GM19240 (cell line): ENCODE measurements at regions not wholly inside any gene's neighbourhood (a gene's known extent, or its start where the extent isn't known, plus 50 kb on each side); places are given as distances from the start of the nearest gene placed in this dataset.

Experiments
- DNase-seq: peaks from one replicate; pipeline ENCODE4 v3.0.0; 2011; ENCODE audit warnings: low spot score; ENCODE audit not compliant: insufficient read length

- DNase-seq, result no peak
Observed at GRCh38 chr11:95692526-95693260, 96.9 kb downstream of the FAM76B start.

GRCh38 chr11:95690100-95690499 lies 99.5 kb downstream of the FAM76B start:
- no peak for DNase-seq

GRCh38 chr11:95688501-95689222 lies 100.9 kb downstream of the FAM76B start:
- no peak for DNase-seq

- no peak for DNase-seq
Observed at GRCh38 chr11:95688015-95688414, 101.6 kb downstream of the FAM76B start.

- no peak for DNase-seq
Observed at GRCh38 chr11:95686265-95686664, 103.3 kb downstream of the FAM76B start.

GRCh38 chr11:95684701-95685100 lies 104.9 kb downstream of the FAM76B start:
- DNase-seq, result no peak

- no peak for DNase-seq
Observed at GRCh38 chr11:95684170-95684569, 105.4 kb downstream of the FAM76B start.

GRCh38 chr11:95682552-95682951 lies 107.0 kb downstream of the FAM76B start:
- DNase-seq, result no peak

GRCh38 chr11:95680169-95680929 lies 109.2 kb downstream of the FAM76B start:
- no peak for DNase-seq

- DNase-seq, result no peak
Observed at GRCh38 chr11:95678988-95679387, 110.6 kb downstream of the FAM76B start.

GRCh38 chr11:95676308-95676707 lies 113.3 kb downstream of the FAM76B start:
- DNase-seq, result no peak

GRCh38 chr11:95675585-95675984 lies 114.0 kb downstream of the FAM76B start:
- DNase-seq, result no peak

GRCh38 chr11:95674657-95675358 lies 114.8 kb downstream of the FAM76B start:
- no peak for DNase-seq

GRCh38 chr11:95671768-95672167 lies 117.8 kb downstream of the FAM76B start:
- DNase-seq, result no peak

- no peak for DNase-seq
Observed at GRCh38 chr11:95668131-95668530, 121.5 kb downstream of the FAM76B start.

- DNase-seq, result no peak
Observed at GRCh38 chr11:95661162-95661561, 128.4 kb downstream of the FAM76B start.

- DNase-seq, result no peak
Observed at GRCh38 chr11:95660038-95660437, 129.5 kb downstream of the FAM76B start.

- no peak for DNase-seq
Observed at GRCh38 chr11:95659088-95659487, 130.5 kb downstream of the FAM76B start.

GRCh38 chr11:95655536-95655935 lies 134.0 kb downstream of the FAM76B start:
- no peak for DNase-seq

GRCh38 chr11:95653680-95654079 lies 135.9 kb downstream of the FAM76B start:
- DNase-seq, result no peak

- DNase-seq, result no peak
Observed at GRCh38 chr11:95653099-95653498, 136.5 kb downstream of the FAM76B start.
